Smooth muscle cell (in vitro differentiated cells): ENCODE measurements at regions not wholly inside any gene's neighbourhood (a gene's known extent, or its start where the extent isn't known, plus 50 kb on each side); places are given as distances from the start of the nearest gene placed in this dataset.
"Not testable (repeated sequence)": the region's sequence is repeated elsewhere in the genome, so short reads cannot be mapped to it uniquely, and the experiment has no call there.

Source experiments
- DNase-seq: peaks from one replicate; lab custom pipeline; 2025; ENCODE audit not compliant: unreplicated experiment; lab: John Stamatoyannopoulos, UW
- H2AFZ ChIP-seq: fragments of 200-600 bp; sonication (generic); 2 replicates; pipeline ENCODE4 v1.6.0; 2016; ENCODE audit warnings: antibody characterized with exemption, low read depth, mild to moderate bottlenecking
- H3F3A ChIP-seq: fragments of 200-600 bp; sonication (generic); 2 replicates; pipeline ENCODE4 v1.6.0; 2017; ENCODE audit warnings: antibody characterized with exemption, low read depth
- H3K27ac ChIP-seq: fragments of 200-600 bp; sonication (generic); 2 replicates; pipeline ENCODE4 v1.5.1; 2016; ENCODE audit warnings: low read depth, mild to moderate bottlenecking
- H3K27me3 ChIP-seq: fragments of 200-600 bp; sonication (generic); 2 replicates; pipeline ENCODE4 v1.6.1; 2016; ENCODE audit warnings: low read depth, mild to moderate bottlenecking
- H3K36me3 ChIP-seq: fragments of 200-600 bp; sonication (generic); 2 replicates; pipeline ENCODE4 v1.5.1; 2016; ENCODE audit warnings: low read depth
- H3K4me1 ChIP-seq: fragments of 200-600 bp; sonication (generic); 2 replicates; pipeline ENCODE4 v1.5.1; 2016; ENCODE audit warnings: low read depth
- H3K4me2 ChIP-seq: fragments of 200-600 bp; sonication (generic); 2 replicates; pipeline ENCODE4 v1.6.0; 2016; ENCODE audit warnings: mild to moderate bottlenecking
- H3K4me3 ChIP-seq: fragments of 200-600 bp; sonication (generic); 2 replicates; pipeline ENCODE4 v1.5.1; 2016; ENCODE audit warnings: mild to moderate bottlenecking
- H3K79me2 ChIP-seq: fragments of 200-600 bp; sonication (generic); 2 replicates; pipeline ENCODE4 v1.6.0; 2016; ENCODE audit warnings: low read depth, mild to moderate bottlenecking
- H3K9ac ChIP-seq: fragments of 200-600 bp; sonication (generic); 2 replicates; pipeline ENCODE4 v1.6.0; 2016; ENCODE audit warnings: low read depth
- H3K9me3 ChIP-seq: fragments of 200-600 bp; sonication (generic); replicated peaks from 2 replicates; pipeline ENCODE4 v1.5.1; 2016; ENCODE audit warnings: low read depth
- H4K20me1 ChIP-seq: fragments of 200-600 bp; sonication (generic); 2 replicates; pipeline ENCODE4 v1.6.0; 2016; ENCODE audit warnings: low read depth
- CTCF ChIP-seq: fragments of 200-600 bp; sonication (generic); IDR thresholded peaks from 2 replicates; pipeline ENCODE4 v1.5.1; 2017; ENCODE audit warnings: borderline replicate concordance, mild to moderate bottlenecking, antibody characterized with exemption; ENCODE audit not compliant: insufficient read depth, poor library complexity, severe bottlenecking
- WGBS: methylation state at CpG from one replicate; pipeline ENCODE4 v1.1.7; 2016; ENCODE audit warnings: low lambda C conversion rate; 5-methylcytosine and 5-hydroxymethylcytosine counted together

GRCh38 chr3:18987862-18988447 is 160.4 kb upstream of the KCNH8 start:
- Histone ChIP-seq H4K20me1 (no peaks in the 10 kb centered on the region), H3K4me2 (no peak overlapping the region), H3K79me2 (no peaks in the 10 kb centered on the region), H3K4me3 (no peak overlapping the region), H3K9me3 (no peaks in the 10 kb centered on the region), H2AFZ (no peak overlapping the region), H3K36me3 (no peaks in the 10 kb centered on the region), H3K4me1 (no peaks in the 10 kb centered on the region), H3K27me3 (no peaks in the 10 kb centered on the region), H3K9ac (no peak overlapping the region), H3K27ac (no peak overlapping the region), H3F3A (no peaks in the 10 kb centered on the region)
- WGBS = 81% methylated on average over 8 of the region's 8 CpGs
- DNase-seq = no peak
- TF ChIP-seq CTCF = no peak

GRCh38 chr3:18987070-18987469 is 161.2 kb upstream of the KCNH8 start:
- no peak overlapping the region for H3K9ac ChIP-seq
- H3K4me2 ChIP-seq = no peak overlapping the region
- H3K79me2 ChIP-seq = no peaks in the 10 kb centered on the region
- H3K9me3 ChIP-seq = no peaks in the 10 kb centered on the region
- no peaks in the 10 kb centered on the region for H3F3A ChIP-seq
- H3K36me3 ChIP-seq = no peaks in the 10 kb centered on the region
- H3K27ac ChIP-seq = no peak overlapping the region
- no peaks in the 10 kb centered on the region for H3K27me3 ChIP-seq
- H3K4me3 ChIP-seq = no peak overlapping the region
- no peak for TF ChIP-seq CTCF
- H3K4me1 ChIP-seq = no peaks in the 10 kb centered on the region
- DNase-seq = no peak
- H2AFZ ChIP-seq = no peak overlapping the region
- H4K20me1 ChIP-seq = no peaks in the 10 kb centered on the region

- no peak overlapping the region for H3K27ac ChIP-seq
- H4K20me1 ChIP-seq = no peaks in the 10 kb centered on the region
- H3K27me3 ChIP-seq = no peaks in the 10 kb centered on the region
- no peaks in the 10 kb centered on the region for H3K4me1 ChIP-seq
- no peak for DNase-seq
- H3F3A ChIP-seq = no peaks in the 10 kb centered on the region
- no peak overlapping the region for H3K4me3 ChIP-seq
- no peaks in the 10 kb centered on the region for H3K9me3 ChIP-seq
- no peak overlapping the region for H3K4me2 ChIP-seq
- H3K79me2 ChIP-seq = no peaks in the 10 kb centered on the region
- no peak overlapping the region for H3K9ac ChIP-seq
- H3K36me3 ChIP-seq = no peaks in the 10 kb centered on the region
- H2AFZ ChIP-seq = no peak overlapping the region
- no peak for TF ChIP-seq CTCF
- 41% methylated on average over 2 of the region's 2 CpGs for WGBS
Measured at GRCh38 chr3:18982920-18983319, 165.4 kb upstream of the KCNH8 start.

- not testable (repeated sequence) for H3K27ac ChIP-seq, H3K9me3 ChIP-seq, H3K79me2 ChIP-seq, H2AFZ ChIP-seq, H3K4me3 ChIP-seq, H3K27me3 ChIP-seq, H3F3A ChIP-seq, H4K20me1 ChIP-seq, H3K36me3 ChIP-seq, H3K4me1 ChIP-seq, H3K9ac ChIP-seq, H3K4me2 ChIP-seq, DNase-seq
- WGBS = 66% methylated on average over 17 of the region's 17 CpGs
Measured at GRCh38 chr3:18976102-18976501, 172.2 kb upstream of the KCNH8 start.
